Neural progenitor cell (in vitro differentiated cells): ENCODE measurements at regions not wholly inside any gene's neighbourhood (a gene's known extent, or its start where the extent isn't known, plus 50 kb on each side); places are given as distances from the start of the nearest gene placed in this dataset.

ENCODE experiments used
- CTCF ChIP-seq: fragments of 200-600 bp; sonication (generic); IDR thresholded peaks from 2 replicates; pipeline ENCODE4 v1.5.1; 2017; ENCODE audit warnings: antibody characterized with exemption, mild to moderate bottlenecking
- EZH2phosphoT487 ChIP-seq: fragments of 200-600 bp; sonication (generic); IDR thresholded peaks from 2 replicates; pipeline ENCODE4 v1.6.1; 2017; ENCODE audit warnings: antibody characterized with exemption

- TF ChIP-seq EZH2phosphoT487: no peak
- TF ChIP-seq CTCF: no peak
Observed at GRCh38 chr2:18186816-18187613, 308.5 kb downstream of the KCNS3 start.
